ENCODE measurements at regions not wholly inside any gene's neighbourhood (a gene's known extent, or its start where the extent isn't known, plus 50 kb on each side); places are given as distances from the start of the nearest gene placed in this dataset.

DNA sequence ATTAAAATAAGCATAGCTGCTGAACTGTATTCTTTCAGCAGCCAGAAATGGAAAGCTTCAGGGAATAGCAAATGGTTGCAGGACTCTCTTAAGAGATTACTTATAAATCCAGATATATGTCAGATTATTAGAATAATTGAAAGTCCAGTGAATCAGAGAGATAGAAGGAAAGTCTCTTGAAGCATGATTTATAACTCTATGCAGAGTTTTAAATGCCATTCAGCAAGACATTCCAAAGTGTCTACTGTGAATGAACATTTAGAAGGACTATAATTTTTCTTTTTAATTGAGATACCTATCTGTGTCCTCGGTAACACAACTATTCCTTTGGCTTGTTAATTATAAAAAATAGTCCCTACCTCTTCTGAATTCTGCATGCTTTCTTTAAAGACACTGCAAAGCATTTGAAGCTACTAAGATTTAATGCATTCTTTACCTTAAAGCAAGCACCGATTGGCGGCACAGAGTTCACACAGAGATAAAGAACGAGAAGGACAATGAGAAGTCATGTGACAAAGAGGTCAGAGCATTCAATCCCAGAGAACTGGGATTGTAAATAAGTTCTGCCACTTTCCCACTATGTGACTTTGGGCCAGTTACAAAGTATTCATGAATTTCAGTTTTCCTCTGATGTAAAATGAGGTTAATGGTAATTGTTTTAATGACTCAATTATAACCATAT, 371.0 kb upstream of the ATP2B1 start:
- no peak for DNase-seq (ENCODE audit: low spot score)

DNA sequence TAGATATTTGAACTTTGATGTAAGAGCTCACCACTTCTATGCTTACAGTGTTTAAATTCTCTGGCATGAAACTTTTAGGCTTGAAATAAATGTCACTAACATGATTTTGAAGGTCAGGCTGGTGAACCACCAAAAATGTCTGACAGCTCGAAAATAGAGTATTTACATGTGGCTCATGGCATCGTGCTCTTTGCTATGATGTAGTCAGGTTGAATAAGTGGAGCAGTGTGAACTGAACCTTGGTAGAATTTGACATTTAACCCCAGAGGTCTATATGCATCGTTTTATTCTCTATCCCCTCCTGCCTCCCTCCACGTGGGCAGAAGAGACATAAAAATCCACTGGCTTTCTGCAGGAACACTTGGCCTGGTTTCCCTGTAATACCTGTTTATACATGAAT, 369.7 kb upstream of the ATP2B1 start:
- DNase-seq (ENCODE audit: low spot score): no peak

DNA sequence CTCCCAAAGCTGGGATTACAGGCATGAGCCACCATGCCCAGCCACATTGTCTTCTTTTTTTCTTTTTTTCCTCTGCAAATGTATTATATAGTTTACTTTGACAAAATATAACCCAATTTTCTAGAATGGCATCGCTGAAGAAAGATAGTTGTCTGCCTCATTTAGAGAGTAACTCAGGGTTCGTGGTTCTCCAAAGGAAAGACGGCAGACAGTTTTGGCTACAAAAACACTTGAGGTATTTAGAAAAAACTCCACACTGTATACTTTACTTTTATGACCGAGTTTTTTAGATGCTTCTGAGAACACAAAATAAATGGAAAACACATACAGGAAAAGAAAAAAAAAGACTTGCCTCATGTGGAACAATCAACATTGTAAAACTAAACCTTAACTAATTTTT, 369.1 kb upstream of the ATP2B1 start:
- no peak for DNase-seq (ENCODE audit: low spot score)

- DNase-seq (ENCODE audit: low spot score): no peak
Measured at GRCh38 chr12:90076851-90077319, 368.2 kb upstream of the ATP2B1 start.

DNA sequence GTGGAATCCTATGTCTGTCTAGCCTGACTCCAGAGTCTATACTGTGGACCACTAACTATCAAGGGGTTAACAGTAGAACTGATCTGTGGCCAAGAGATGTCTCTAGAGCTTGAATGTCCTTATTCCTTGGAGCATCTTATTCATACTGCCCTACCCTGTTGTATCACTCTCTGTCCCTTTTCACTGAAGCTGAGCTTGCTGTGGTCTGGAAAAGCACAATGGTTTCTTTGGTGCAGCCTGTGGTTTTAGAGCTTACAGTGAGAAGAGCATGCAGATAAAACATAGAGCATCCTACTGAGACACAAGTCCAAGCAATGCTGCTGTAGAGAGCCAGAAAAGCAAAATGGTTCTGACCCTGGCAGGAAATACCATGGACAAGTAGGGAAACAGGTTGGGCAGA, 367.0 kb upstream of the ATP2B1 start:
- DNase-seq (ENCODE audit: low spot score): no peak

GRCh38 chr12:90074086-90074485, 365.4 kb upstream of the ATP2B1 start:
- DNase-seq (ENCODE audit: low spot score): no peak

GRCh38 chr12:90071996-90072395, 363.4 kb upstream of the ATP2B1 start:
- no peak for DNase-seq (ENCODE audit: low spot score)

DNA sequence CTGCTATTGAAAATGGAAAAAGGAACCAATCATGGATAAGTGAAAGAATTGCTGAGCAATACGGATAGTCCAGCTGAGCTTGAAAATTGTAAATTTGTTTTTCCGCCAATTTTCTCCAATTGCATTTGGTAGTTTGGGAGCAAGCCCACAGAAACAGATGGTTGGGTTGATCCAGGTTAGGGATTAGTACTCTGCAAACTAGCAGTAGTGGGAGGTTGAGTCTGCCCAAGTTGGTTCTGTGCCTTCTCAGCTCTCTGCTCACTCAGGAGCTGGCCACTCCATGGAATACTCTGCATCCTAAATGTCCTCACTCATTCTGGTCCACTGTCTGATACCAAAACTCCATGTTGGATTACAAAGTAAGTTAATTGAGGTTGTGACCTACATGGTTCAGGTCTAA, 361.1 kb upstream of the ATP2B1 start:
- no peak for DNase-seq (ENCODE audit: low spot score)

DNA sequence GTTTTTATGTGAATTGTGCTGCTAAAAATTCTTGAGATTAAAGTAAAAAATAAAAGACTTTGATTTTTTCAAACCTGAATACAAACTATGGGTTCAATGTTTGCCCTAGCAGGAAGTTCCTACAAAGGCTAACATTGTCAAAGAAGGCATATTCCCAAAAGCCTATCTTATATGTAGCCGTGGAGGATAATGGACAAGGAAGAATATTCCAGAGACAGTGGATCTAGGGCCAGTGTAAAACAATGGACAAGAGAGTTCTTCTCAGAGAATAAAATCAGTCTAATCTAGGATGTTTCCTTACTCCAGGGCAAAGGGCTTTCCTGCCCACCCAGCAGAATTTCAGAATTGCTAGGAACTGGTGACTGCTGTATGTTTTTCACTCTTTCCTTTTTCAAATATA, 359.2 kb upstream of the ATP2B1 start:
- no peak for DNase-seq (ENCODE audit: low spot score)

DNA sequence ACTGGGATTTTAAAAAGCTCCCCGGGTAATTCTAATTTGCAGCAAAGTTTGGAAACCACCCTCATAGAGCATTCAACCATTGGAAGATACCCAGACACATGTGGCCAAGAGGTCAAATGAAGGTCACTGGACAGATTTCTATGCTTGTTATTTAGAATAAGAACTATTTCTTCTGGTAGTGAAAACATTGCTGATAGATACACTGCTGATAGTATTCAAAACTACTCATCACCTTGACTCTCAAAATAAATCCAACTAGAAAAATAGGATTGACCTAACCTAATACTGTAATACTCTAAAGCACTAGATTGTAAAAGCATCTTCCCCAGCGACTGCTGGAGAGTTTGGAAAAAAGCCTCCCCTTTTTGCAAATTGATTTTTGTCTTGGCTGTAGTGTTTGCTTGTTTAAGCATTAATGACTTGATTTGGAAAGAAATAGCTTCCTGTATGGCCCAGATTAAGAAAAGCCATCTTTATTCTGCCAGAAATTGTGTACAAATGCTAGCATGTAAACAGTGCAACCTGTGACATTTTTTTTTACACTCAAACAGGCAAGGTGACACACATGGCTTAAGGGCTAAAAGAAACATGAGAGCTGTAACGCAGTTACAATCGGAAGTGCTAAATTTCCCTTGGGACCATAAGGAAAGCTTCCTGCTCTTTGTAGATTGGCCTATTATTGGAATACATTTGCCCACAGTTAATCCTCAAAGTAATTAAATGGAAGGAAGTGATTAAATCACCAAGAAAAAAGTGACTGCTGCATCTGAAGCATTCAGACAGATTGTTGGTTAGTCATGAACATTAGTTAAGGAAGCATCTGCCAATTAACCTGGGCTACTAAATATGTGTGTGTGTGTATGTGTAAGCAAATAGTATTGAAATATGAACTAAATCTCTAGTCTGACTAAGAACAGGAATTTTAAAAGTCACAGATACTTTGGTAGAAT, 356.5 kb upstream of the ATP2B1 start:
- DNase-seq (ENCODE audit: low spot score): no peak

DNA sequence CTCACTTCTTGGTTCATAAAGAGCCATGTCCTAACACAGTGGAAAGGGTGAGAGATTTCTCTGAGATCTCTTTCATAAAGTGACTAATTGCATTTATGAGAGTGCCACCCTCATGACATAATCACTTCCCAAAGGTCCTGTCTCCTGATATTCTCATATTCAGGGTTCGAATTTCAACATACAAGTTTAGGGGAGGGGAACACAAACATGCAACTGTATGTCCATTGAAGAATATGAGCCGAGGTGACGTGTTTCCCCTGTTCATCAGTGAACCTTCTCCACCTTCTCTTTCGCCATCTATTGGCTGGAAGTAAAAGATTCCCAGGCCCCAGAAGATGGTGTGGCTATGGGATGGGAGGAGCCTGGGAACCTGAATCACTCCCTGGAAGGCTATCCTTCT, 354.2 kb upstream of the ATP2B1 start:
- DNase-seq (ENCODE audit: low spot score): no peak

DNA sequence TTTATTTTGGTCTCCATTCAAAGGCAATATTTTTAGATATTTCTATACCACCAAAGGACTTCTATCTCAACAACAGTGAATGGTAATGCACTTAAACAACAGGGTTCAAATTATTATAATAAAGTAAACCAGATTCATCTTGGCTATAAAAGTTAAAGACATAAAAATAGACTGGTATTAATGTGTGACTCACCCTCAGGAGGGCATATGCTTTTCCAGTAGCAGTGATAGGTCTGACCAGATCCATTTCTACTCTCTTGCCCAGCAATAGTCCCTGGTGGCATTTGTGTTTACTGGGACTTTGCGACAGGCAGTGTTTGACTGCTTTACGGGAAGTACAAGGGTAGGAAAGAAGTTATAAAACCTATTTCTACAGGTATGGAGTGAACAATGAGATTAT, 353.2 kb upstream of the ATP2B1 start:
- DNase-seq (ENCODE audit: low spot score): no peak

GRCh38 chr12:90060031-90060430, 351.4 kb upstream of the ATP2B1 start:
- no peak for DNase-seq (ENCODE audit: low spot score)

GRCh38 chr12:90058704-90059103, 350.1 kb upstream of the ATP2B1 start:
- DNase-seq (ENCODE audit: low spot score): no peak

GRCh38 chr12:90055071-90055470, 346.4 kb upstream of the ATP2B1 start:
- no peak for DNase-seq (ENCODE audit: low spot score)

- no peak for DNase-seq (ENCODE audit: low spot score)
Measured at GRCh38 chr12:90048918-90049317, 340.3 kb upstream of the ATP2B1 start.

DNA sequence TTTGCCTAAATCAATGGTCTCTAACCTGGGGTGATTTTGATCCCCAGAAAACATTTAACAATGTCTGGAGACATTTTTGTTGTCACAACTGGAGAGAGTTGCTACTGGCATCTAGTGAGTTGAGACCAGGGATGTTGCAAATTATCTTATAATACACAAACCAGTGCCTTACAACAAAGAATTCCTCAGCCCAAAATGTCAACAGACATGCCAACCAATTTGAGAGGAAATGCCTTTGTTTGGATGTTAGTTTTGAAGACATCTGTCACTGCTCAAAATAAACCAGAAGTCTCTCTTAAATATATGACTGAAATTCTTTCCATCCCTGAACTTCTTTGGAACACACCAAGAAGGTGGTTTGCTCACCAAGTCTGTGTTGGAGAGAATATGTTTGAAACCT, 336.9 kb upstream of the ATP2B1 start:
- no peak for DNase-seq (ENCODE audit: low spot score)

- DNase-seq (ENCODE audit: low spot score): no peak
Measured at GRCh38 chr12:90044069-90044468, 335.4 kb upstream of the ATP2B1 start.

GRCh38 chr12:90042920-90043641, 334.4 kb upstream of the ATP2B1 start:
- no peak for DNase-seq (ENCODE audit: low spot score)

GRCh38 chr12:90038289-90038688, 329.7 kb upstream of the ATP2B1 start:
- no peak for DNase-seq (ENCODE audit: low spot score)

DNA sequence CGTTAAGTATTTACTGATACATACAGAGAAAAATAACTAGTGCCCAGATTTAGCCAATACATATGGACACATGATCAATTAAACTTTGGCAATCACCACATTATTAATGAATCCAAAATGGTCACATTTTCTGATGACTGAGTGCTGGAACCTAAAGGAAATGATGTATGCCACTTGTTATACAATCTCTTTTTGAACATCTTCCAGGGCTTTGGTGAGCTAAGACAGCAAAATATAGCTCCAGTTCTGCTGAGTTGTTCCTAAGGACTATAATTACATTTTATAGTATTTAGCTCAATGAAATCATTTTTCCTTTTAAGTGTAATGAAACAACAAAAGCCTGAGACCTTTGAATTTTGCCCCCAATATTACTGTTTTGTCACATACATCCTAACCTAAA, 329.1 kb upstream of the ATP2B1 start:
- no peak for DNase-seq (ENCODE audit: low spot score)

- no peak for DNase-seq (ENCODE audit: low spot score)
Measured at GRCh38 chr12:90036637-90037036, 328.0 kb upstream of the ATP2B1 start.

GRCh38 chr12:90030726-90031125, 322.1 kb upstream of the ATP2B1 start:
- DNase-seq (ENCODE audit: low spot score): no peak

Measured in HuH-7 (cell line).